ENCODE measurements at regions not wholly inside any gene's neighbourhood (a gene's known extent, or its start where the extent isn't known, plus 50 kb on each side); places are given as distances from the start of the nearest gene placed in this dataset.

- H3K4me3 ChIP-seq (ENCODE audit: low read length in 2 of 2): no peak overlapping the region
- WGBS: 98% methylated on average over 3 of the region's 3 CpGs
- H3K9me3 ChIP-seq (ENCODE audit: control insufficient read depth in 2 of 2, insufficient read depth in 1 of 2, low read length in 1 of 2): no peaks in the 10 kb centered on the region
- H3K27ac ChIP-seq (ENCODE audit: low read depth in 1 of 2, low read length in 1 of 2): no peak overlapping the region
- no peaks in the 10 kb centered on the region for H3K27me3 ChIP-seq (ENCODE audit: control insufficient read depth in 2 of 2, insufficient read depth in 1 of 2, low read length in 1 of 2)
- DNase-seq (ENCODE audit: low read depth in 6 of 9, low spot score in 9 of 9): no peak
- no peaks in the 10 kb centered on the region for H3K4me1 ChIP-seq (ENCODE audit: control insufficient read depth in 2 of 2, insufficient read depth in 2 of 2, low read length in 2 of 2)
- H3K36me3 ChIP-seq (ENCODE audit: control insufficient read depth in 2 of 2, insufficient read depth in 2 of 2, low read length in 1 of 2): no peaks in the 10 kb centered on the region
These were observed 197.1 kb downstream of the RDH14 start for GRCh38 chr2:18363348-18363747.

- 87% methylated on average over 1 of the region's 1 CpG for WGBS
- DNase-seq (ENCODE audit: low read depth in 6 of 9, low spot score in 9 of 9): no peak
- no peaks in the 10 kb centered on the region for H3K27me3 ChIP-seq (ENCODE audit: control insufficient read depth in 2 of 2, insufficient read depth in 1 of 2, low read length in 1 of 2)
These were observed 197.8 kb downstream of the RDH14 start for GRCh38 chr2:18362696-18363095.

GRCh38 chr2:18357537-18357936 lies 202.9 kb downstream of the RDH14 start:
- no peak for DNase-seq (ENCODE audit: low read depth in 6 of 9, low spot score in 9 of 9)
- Histone ChIP-seq H3K27me3 (ENCODE audit: control insufficient read depth in 2 of 2, insufficient read depth in 1 of 2, low read length in 1 of 2) (no peaks in the 10 kb centered on the region), H3K4me3 (ENCODE audit: low read length in 2 of 2) (no peak overlapping the region), H3K9me3 (ENCODE audit: control insufficient read depth in 2 of 2, insufficient read depth in 1 of 2, low read length in 1 of 2) (no peaks in the 10 kb centered on the region), H3K4me1 (ENCODE audit: control insufficient read depth in 2 of 2, insufficient read depth in 2 of 2, low read length in 2 of 2) (no peaks in the 10 kb centered on the region), H3K27ac (ENCODE audit: low read depth in 1 of 2, low read length in 1 of 2) (no peak overlapping the region), H3K36me3 (ENCODE audit: control insufficient read depth in 2 of 2, insufficient read depth in 2 of 2, low read length in 1 of 2) (no peaks in the 10 kb centered on the region)
- 84% methylated on average over 2 of the region's 2 CpGs for WGBS

More at GRCh38 chr2:18362696-18363095, 197.8 kb downstream of the RDH14 start:
- H3K4me1 ChIP-seq (ENCODE audit: control insufficient read depth in 2 of 2, insufficient read depth in 2 of 2, low read length in 2 of 2): no peaks in the 10 kb centered on the region
- no peak overlapping the region for H3K4me3 ChIP-seq (ENCODE audit: low read length in 2 of 2)
- H3K36me3 ChIP-seq (ENCODE audit: control insufficient read depth in 2 of 2, insufficient read depth in 2 of 2, low read length in 1 of 2): no peaks in the 10 kb centered on the region
- no peaks in the 10 kb centered on the region for H3K9me3 ChIP-seq (ENCODE audit: control insufficient read depth in 2 of 2, insufficient read depth in 1 of 2, low read length in 1 of 2)
- no peak overlapping the region for H3K27ac ChIP-seq (ENCODE audit: low read depth in 1 of 2, low read length in 1 of 2)

GRCh38 chr2:18356676-18357075 lies 203.8 kb downstream of the RDH14 start:
- Histone ChIP-seq H3K4me3 (ENCODE audit: low read length in 2 of 2) (no peak overlapping the region), H3K27me3 (ENCODE audit: control insufficient read depth in 2 of 2, insufficient read depth in 1 of 2, low read length in 1 of 2) (no peaks in the 10 kb centered on the region), H3K9me3 (ENCODE audit: control insufficient read depth in 2 of 2, insufficient read depth in 1 of 2, low read length in 1 of 2) (no peaks in the 10 kb centered on the region), H3K4me1 (ENCODE audit: control insufficient read depth in 2 of 2, insufficient read depth in 2 of 2, low read length in 2 of 2) (no peaks in the 10 kb centered on the region), H3K36me3 (ENCODE audit: control insufficient read depth in 2 of 2, insufficient read depth in 2 of 2, low read length in 1 of 2) (no peaks in the 10 kb centered on the region), H3K27ac (ENCODE audit: low read depth in 1 of 2, low read length in 1 of 2) (no peak overlapping the region)
- WGBS: 75% methylated on average over 2 of the region's 2 CpGs
- no peak for DNase-seq (ENCODE audit: low read depth in 6 of 9, low spot score in 9 of 9)

GRCh38 chr2:18349421-18349820 lies 211.0 kb downstream of the RDH14 start:
- no peaks in the 10 kb centered on the region for H3K27me3 ChIP-seq (ENCODE audit: control insufficient read depth in 2 of 2, insufficient read depth in 1 of 2, low read length in 1 of 2)
- H3K36me3 ChIP-seq (ENCODE audit: control insufficient read depth in 2 of 2, insufficient read depth in 2 of 2, low read length in 1 of 2): no peaks in the 10 kb centered on the region
- H3K4me1 ChIP-seq (ENCODE audit: control insufficient read depth in 2 of 2, insufficient read depth in 2 of 2, low read length in 2 of 2): no peaks in the 10 kb centered on the region
- H3K4me3 ChIP-seq (ENCODE audit: low read length in 2 of 2): no peak overlapping the region
- no peaks in the 10 kb centered on the region for H3K9me3 ChIP-seq (ENCODE audit: control insufficient read depth in 2 of 2, insufficient read depth in 1 of 2, low read length in 1 of 2)
- 90% methylated on average over 1 of the region's 1 CpG for WGBS
- DNase-seq (ENCODE audit: low read depth in 6 of 9, low spot score in 9 of 9): no peak
- no peak overlapping the region for H3K27ac ChIP-seq (ENCODE audit: low read depth in 1 of 2, low read length in 1 of 2)

- Histone ChIP-seq H3K4me1 (ENCODE audit: control insufficient read depth in 2 of 2, insufficient read depth in 2 of 2, low read length in 2 of 2) (no peaks in the 10 kb centered on the region), H3K27ac (ENCODE audit: low read depth in 1 of 2, low read length in 1 of 2) (no peak overlapping the region), H3K36me3 (ENCODE audit: control insufficient read depth in 2 of 2, insufficient read depth in 2 of 2, low read length in 1 of 2) (no peaks in the 10 kb centered on the region), H3K27me3 (ENCODE audit: control insufficient read depth in 2 of 2, insufficient read depth in 1 of 2, low read length in 1 of 2) (no peaks in the 10 kb centered on the region), H3K4me3 (ENCODE audit: low read length in 2 of 2) (no peak overlapping the region), H3K9me3 (ENCODE audit: control insufficient read depth in 2 of 2, insufficient read depth in 1 of 2, low read length in 1 of 2) (no peaks in the 10 kb centered on the region)
- DNase-seq (ENCODE audit: low read depth in 6 of 9, low spot score in 9 of 9): no peak
- WGBS: 95% methylated on average over 3 of the region's 3 CpGs
These were observed 213.6 kb downstream of the RDH14 start for GRCh38 chr2:18346874-18347273.

- WGBS: 93% methylated on average over 3 of the region's 3 CpGs
- Histone ChIP-seq H3K27me3 (ENCODE audit: control insufficient read depth in 2 of 2, insufficient read depth in 1 of 2, low read length in 1 of 2) (no peaks in the 10 kb centered on the region), H3K27ac (ENCODE audit: low read depth in 1 of 2, low read length in 1 of 2) (no peak overlapping the region), H3K36me3 (ENCODE audit: control insufficient read depth in 2 of 2, insufficient read depth in 2 of 2, low read length in 1 of 2) (no peaks in the 10 kb centered on the region), H3K4me1 (ENCODE audit: control insufficient read depth in 2 of 2, insufficient read depth in 2 of 2, low read length in 2 of 2) (no peaks in the 10 kb centered on the region), H3K4me3 (ENCODE audit: low read length in 2 of 2) (no peak overlapping the region), H3K9me3 (ENCODE audit: control insufficient read depth in 2 of 2, insufficient read depth in 1 of 2, low read length in 1 of 2) (no peaks in the 10 kb centered on the region)
- DNase-seq (ENCODE audit: low read depth in 6 of 9, low spot score in 9 of 9): no peak
These were observed 214.1 kb downstream of the RDH14 start for GRCh38 chr2:18346344-18346743.

- no peaks in the 10 kb centered on the region for H3K9me3 ChIP-seq (ENCODE audit: control insufficient read depth in 2 of 2, insufficient read depth in 1 of 2, low read length in 1 of 2)
- WGBS: 97% methylated on average over 5 of the region's 5 CpGs
- no peaks in the 10 kb centered on the region for H3K4me1 ChIP-seq (ENCODE audit: control insufficient read depth in 2 of 2, insufficient read depth in 2 of 2, low read length in 2 of 2)
- H3K36me3 ChIP-seq (ENCODE audit: control insufficient read depth in 2 of 2, insufficient read depth in 2 of 2, low read length in 1 of 2): no peaks in the 10 kb centered on the region
- H3K27ac ChIP-seq (ENCODE audit: low read depth in 1 of 2, low read length in 1 of 2): no peak overlapping the region
- H3K4me3 ChIP-seq (ENCODE audit: low read length in 2 of 2): no peak overlapping the region
- no peaks in the 10 kb centered on the region for H3K27me3 ChIP-seq (ENCODE audit: control insufficient read depth in 2 of 2, insufficient read depth in 1 of 2, low read length in 1 of 2)
- no peak for DNase-seq (ENCODE audit: low read depth in 6 of 9, low spot score in 9 of 9)
These were observed 214.6 kb downstream of the RDH14 start for GRCh38 chr2:18345848-18346247.

GRCh38 chr2:18342901-18343300 lies 217.6 kb downstream of the RDH14 start:
- no peak overlapping the region for H3K27ac ChIP-seq (ENCODE audit: low read depth in 1 of 2, low read length in 1 of 2)
- WGBS: 94% methylated on average over 6 of the region's 6 CpGs
- DNase-seq (ENCODE audit: low read depth in 6 of 9, low spot score in 9 of 9): no peak
- no peaks in the 10 kb centered on the region for H3K9me3 ChIP-seq (ENCODE audit: control insufficient read depth in 2 of 2, insufficient read depth in 1 of 2, low read length in 1 of 2)
- H3K4me1 ChIP-seq (ENCODE audit: control insufficient read depth in 2 of 2, insufficient read depth in 2 of 2, low read length in 2 of 2): no peaks in the 10 kb centered on the region
- no peaks in the 10 kb centered on the region for H3K27me3 ChIP-seq (ENCODE audit: control insufficient read depth in 2 of 2, insufficient read depth in 1 of 2, low read length in 1 of 2)
- no peaks in the 10 kb centered on the region for H3K36me3 ChIP-seq (ENCODE audit: control insufficient read depth in 2 of 2, insufficient read depth in 2 of 2, low read length in 1 of 2)
- H3K4me3 ChIP-seq (ENCODE audit: low read length in 2 of 2): no peak overlapping the region

- DNase-seq (ENCODE audit: low read depth in 6 of 9, low spot score in 9 of 9): no peak
- WGBS: 90% methylated on average over 1 of the region's 1 CpG
- no peaks in the 10 kb centered on the region for H3K4me1 ChIP-seq (ENCODE audit: control insufficient read depth in 2 of 2, insufficient read depth in 2 of 2, low read length in 2 of 2)
- H3K9me3 ChIP-seq (ENCODE audit: control insufficient read depth in 2 of 2, insufficient read depth in 1 of 2, low read length in 1 of 2): no peaks in the 10 kb centered on the region
- H3K4me3 ChIP-seq (ENCODE audit: low read length in 2 of 2): no peak overlapping the region
- H3K36me3 ChIP-seq (ENCODE audit: control insufficient read depth in 2 of 2, insufficient read depth in 2 of 2, low read length in 1 of 2): no peaks in the 10 kb centered on the region
- H3K27me3 ChIP-seq (ENCODE audit: control insufficient read depth in 2 of 2, insufficient read depth in 1 of 2, low read length in 1 of 2): no peaks in the 10 kb centered on the region
- H3K27ac ChIP-seq (ENCODE audit: low read depth in 1 of 2, low read length in 1 of 2): no peak overlapping the region
These were observed 221.1 kb downstream of the RDH14 start for GRCh38 chr2:18339326-18339725.

Measured in thymus (tissue), 11 donors.